OCI-LY3 (cell line): ENCODE measurements at regions not wholly inside any gene's neighbourhood (a gene's known extent, or its start where the extent isn't known, plus 50 kb on each side); places are given as distances from the start of the nearest gene placed in this dataset.

Experiments
- H2AFZ ChIP-seq: fragments of 200-600, 300-600 bp; shearing (Covaris generic); 2 replicates; pipeline ENCODE4 v1.6.0; 2014; ENCODE audit warnings: antibody characterized with exemption, low read depth, low read length
- H3K27ac ChIP-seq: fragments of 200-600, 300-600 bp; sonication (generic); 2 replicates; pipeline ENCODE4 v1.5.1; 2014; ENCODE audit warnings: mild to moderate bottlenecking, low read length, moderate library complexity, mixed read lengths
- H3K27me3 ChIP-seq: fragments of 200-600, 300-600 bp; sonication (generic); 2 replicates; pipeline ENCODE4 v1.6.1; 2014; ENCODE audit warnings: low read depth, low read length, mixed read lengths
- H3K36me3 ChIP-seq: fragments of 200-600, 300-600 bp; sonication (generic); replicated peaks from 2 replicates; pipeline ENCODE3; 2014; ENCODE audit warnings: low read depth, low read length, mixed read lengths
- H3K4me1 ChIP-seq: fragments of 300-600, 200-600 bp; sonication (generic); 2 replicates; pipeline ENCODE4 v1.6.1; 2014; ENCODE audit warnings: low read length, mixed read lengths
- H3K4me2 ChIP-seq: fragments of 200-600, 300-600 bp; sonication (generic); 2 replicates; pipeline ENCODE4 v1.6.1; 2014; ENCODE audit warnings: low read length, mixed read lengths
- H3K4me3 ChIP-seq: fragments of 300-600, 200-600 bp; sonication (generic); 2 replicates; pipeline ENCODE4 v1.5.1; 2014; ENCODE audit warnings: antibody characterized with exemption, mild to moderate bottlenecking, low read length, moderate library complexity
- H3K79me2 ChIP-seq: fragments of 300-600, 200-600 bp; shearing (Covaris generic); 2 replicates; pipeline ENCODE4 v1.6.1; 2014; ENCODE audit warnings: mild to moderate bottlenecking, low read length, mixed read lengths
- H3K9ac ChIP-seq: fragments of 300-600, 200-600 bp; shearing (Covaris generic); 2 replicates; pipeline ENCODE4 v1.6.0; 2014; ENCODE audit warnings: mild to moderate bottlenecking, low read length, moderate library complexity
- H3K9me3 ChIP-seq: fragments of 200-600, 300-600 bp; shearing (Covaris generic); 2 replicates; pipeline ENCODE4 v1.6.1; 2014; ENCODE audit warnings: low read length, mixed read lengths; ENCODE audit not compliant: insufficient read depth
- H4K20me1 ChIP-seq: fragments of 200-600, 300-600 bp; sonication (generic); 2 replicates; pipeline ENCODE4 v1.6.1; 2016; ENCODE audit warnings: low read length, mixed read lengths; ENCODE audit not compliant: insufficient read depth
- EZH2phosphoT487 ChIP-seq: fragments of 200-600 bp; shearing (Covaris generic); IDR thresholded peaks from 2 replicates; pipeline ENCODE4 v1.6.1; 2018; ENCODE audit warnings: antibody characterized with exemption, mixed run types, low read depth
- TF ChIP-seq, protein P1 (sequence below): fragments of 200-600, 300-600 bp; sonication (generic); IDR thresholded peaks from 2 replicates; pipeline ENCODE4 v1.5.1; 2014; ENCODE audit warnings: antibody characterized with exemption, low read length, low read depth

DNA sequence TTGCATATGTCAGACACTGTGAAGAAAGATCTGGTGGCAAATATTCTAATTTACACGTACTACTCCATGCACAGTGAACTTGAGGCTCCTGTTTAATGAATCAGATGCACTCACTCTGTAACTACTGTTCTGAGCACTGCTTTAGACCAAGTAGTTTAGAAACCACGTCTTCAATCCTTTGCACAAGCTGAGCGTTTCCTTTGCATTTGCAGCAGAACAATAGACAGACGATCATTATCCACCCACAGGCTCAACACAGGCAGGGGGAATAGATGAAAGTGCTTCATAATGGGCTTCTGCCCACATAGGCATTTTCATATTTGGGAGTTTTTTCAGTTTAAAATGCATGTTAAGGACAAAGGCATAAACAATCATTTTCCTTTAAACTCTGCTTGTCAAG lies 423.3 kb upstream of the ADAMTS16 start:
- TF ChIP-seq EZH2phosphoT487 = no peak
- TF ChIP-seq, protein P1, sequence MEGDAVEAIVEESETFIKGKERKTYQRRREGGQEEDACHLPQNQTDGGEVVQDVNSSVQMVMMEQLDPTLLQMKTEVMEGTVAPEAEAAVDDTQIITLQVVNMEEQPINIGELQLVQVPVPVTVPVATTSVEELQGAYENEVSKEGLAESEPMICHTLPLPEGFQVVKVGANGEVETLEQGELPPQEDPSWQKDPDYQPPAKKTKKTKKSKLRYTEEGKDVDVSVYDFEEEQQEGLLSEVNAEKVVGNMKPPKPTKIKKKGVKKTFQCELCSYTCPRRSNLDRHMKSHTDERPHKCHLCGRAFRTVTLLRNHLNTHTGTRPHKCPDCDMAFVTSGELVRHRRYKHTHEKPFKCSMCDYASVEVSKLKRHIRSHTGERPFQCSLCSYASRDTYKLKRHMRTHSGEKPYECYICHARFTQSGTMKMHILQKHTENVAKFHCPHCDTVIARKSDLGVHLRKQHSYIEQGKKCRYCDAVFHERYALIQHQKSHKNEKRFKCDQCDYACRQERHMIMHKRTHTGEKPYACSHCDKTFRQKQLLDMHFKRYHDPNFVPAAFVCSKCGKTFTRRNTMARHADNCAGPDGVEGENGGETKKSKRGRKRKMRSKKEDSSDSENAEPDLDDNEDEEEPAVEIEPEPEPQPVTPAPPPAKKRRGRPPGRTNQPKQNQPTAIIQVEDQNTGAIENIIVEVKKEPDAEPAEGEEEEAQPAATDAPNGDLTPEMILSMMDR = no peak
- Histone ChIP-seq H3K27ac (no peak overlapping the region), H3K4me3 (no peak overlapping the region), H3K79me2 (no peaks in the 10 kb centered on the region), H2AFZ (no peak overlapping the region), H3K9ac (no peak overlapping the region), H3K36me3 (no peaks in the 10 kb centered on the region), H3K4me1 (no peaks in the 10 kb centered on the region), H4K20me1 (no peaks in the 10 kb centered on the region), H3K4me2 (no peak overlapping the region), H3K27me3 (no peaks in the 10 kb centered on the region), H3K9me3 (no peaks in the 10 kb centered on the region)

DNA sequence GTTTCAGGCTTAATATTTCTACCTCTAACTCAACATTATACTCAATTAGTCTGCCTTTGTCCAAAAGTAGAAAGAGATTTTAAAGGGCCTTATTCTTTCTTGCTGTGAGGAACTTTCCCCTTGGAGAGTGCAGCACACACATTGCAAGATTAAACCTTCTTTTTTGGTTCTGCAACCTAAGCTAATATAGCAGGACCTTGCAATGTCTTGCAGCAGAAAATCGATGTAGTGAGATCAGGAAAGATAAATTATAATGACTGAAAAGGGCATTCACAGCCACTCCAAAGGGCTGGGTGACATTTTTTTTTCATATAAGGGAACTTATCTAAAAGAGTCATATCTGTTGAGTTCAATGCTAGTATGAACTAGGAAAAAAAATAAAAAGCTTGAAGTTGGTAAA lies 422.7 kb upstream of the ADAMTS16 start:
- Histone ChIP-seq H3K27ac (no peak overlapping the region), H3K4me1 (no peaks in the 10 kb centered on the region), H3K27me3 (no peaks in the 10 kb centered on the region), H3K79me2 (no peaks in the 10 kb centered on the region), H3K4me3 (no peak overlapping the region), H3K9me3 (no peaks in the 10 kb centered on the region), H3K36me3 (no peaks in the 10 kb centered on the region), H2AFZ (no peak overlapping the region), H4K20me1 (no peaks in the 10 kb centered on the region), H3K4me2 (no peak overlapping the region), H3K9ac (no peak overlapping the region)
- TF ChIP-seq, protein P1 = no peak
- TF ChIP-seq EZH2phosphoT487 = no peak

DNA sequence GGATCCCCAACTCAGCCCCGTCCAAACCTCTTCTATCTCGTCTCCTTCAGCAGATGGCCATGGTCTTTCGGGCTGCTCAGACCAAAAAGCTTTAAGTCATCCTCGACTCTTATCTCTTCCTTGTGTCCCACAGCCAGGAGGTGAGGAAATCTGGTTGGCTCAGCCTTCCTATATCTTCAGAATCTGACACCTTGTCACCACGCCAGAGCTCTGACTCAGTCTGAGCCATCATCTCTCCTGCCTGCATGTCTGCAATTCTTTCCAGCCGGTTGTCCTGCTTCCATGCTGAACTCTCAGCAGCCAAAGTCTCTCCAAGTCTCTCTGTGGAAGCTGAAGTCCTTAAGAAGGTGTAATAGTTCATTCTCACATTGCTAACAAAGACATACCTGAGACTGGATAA lies 419.3 kb upstream of the ADAMTS16 start:
- Histone ChIP-seq H3K36me3 (no peaks in the 10 kb centered on the region), H3K4me2 (no peak overlapping the region), H3K9ac (no peak overlapping the region), H3K27me3 (no peaks in the 10 kb centered on the region), H2AFZ (no peak overlapping the region), H3K27ac (no peak overlapping the region), H3K4me1 (peaks cover 10% of the 10 kb centered on the region), H3K9me3 (no peaks in the 10 kb centered on the region), H3K4me3 (no peak overlapping the region), H4K20me1 (no peaks in the 10 kb centered on the region), H3K79me2 (no peaks in the 10 kb centered on the region)
- TF ChIP-seq, protein P1 = no peak
- TF ChIP-seq EZH2phosphoT487 = no peak

DNA sequence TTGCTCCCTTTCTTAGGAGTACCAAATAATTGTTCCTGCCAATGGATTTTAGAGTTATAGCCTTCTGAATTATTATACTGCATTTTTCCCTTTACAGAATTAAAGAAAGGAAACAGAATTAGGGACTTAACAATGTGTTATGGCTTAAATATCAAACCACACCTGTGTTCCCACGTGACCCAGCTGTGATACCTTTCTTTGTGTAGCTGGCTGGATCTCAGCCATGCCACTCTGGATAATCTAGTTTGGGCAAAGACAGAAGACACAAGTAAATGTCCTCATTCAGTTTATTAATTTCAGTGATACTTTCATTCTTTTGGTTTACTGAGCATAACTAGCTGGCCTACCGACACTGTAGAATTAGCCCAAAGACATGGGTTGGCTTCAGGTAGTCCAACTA lies 417.2 kb upstream of the ADAMTS16 start:
- H3K4me1 ChIP-seq = peaks cover 17% of the 10 kb centered on the region
- no peak overlapping the region for H3K27ac ChIP-seq
- no peaks in the 10 kb centered on the region for H3K79me2 ChIP-seq
- H3K9me3 ChIP-seq = no peaks in the 10 kb centered on the region
- TF ChIP-seq EZH2phosphoT487 = no peak
- TF ChIP-seq, protein P1 = no peak
- no peaks in the 10 kb centered on the region for H4K20me1 ChIP-seq
- no peak overlapping the region for H3K4me2 ChIP-seq
- no peak overlapping the region for H3K4me3 ChIP-seq
- H3K36me3 ChIP-seq = no peaks in the 10 kb centered on the region
- H2AFZ ChIP-seq = no peak overlapping the region
- no peak overlapping the region for H3K9ac ChIP-seq
- H3K27me3 ChIP-seq = no peaks in the 10 kb centered on the region
